Right forelimb (tissue), 1 donor: ENCODE measurements at regions not wholly inside any gene's neighbourhood (a gene's known extent, or its start where the extent isn't known, plus 50 kb on each side); places are given as distances from the start of the nearest gene placed in this dataset.

Source experiments
- DNase-seq: peaks from one replicate; pipeline ENCODE4 v3.0.0-alpha.2; 2018

- DNase-seq, result no peak
Observed at GRCh38 chr13:65488606-65489005, 1741.5 kb downstream of the PCDH9 start.

DNA sequence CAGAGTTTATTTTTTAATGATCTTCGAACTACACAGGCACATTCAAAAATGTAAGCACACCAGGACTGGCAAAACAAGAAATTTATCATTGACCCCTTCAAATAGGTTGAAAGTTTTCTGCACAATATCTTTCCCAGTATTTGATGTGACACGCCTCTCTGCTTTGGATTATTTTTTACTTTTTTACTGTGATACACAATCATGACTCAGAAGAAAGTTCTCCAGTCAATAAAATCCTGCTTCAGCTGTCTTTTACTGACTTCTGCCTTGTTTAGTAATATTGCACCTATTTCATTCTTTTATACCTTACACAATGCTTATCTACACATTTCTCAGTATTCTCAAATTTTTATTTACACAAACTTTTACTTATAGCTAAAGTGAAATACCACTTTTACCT lies 1750.4 kb downstream of the PCDH9 start:
- no peak for DNase-seq

DNA sequence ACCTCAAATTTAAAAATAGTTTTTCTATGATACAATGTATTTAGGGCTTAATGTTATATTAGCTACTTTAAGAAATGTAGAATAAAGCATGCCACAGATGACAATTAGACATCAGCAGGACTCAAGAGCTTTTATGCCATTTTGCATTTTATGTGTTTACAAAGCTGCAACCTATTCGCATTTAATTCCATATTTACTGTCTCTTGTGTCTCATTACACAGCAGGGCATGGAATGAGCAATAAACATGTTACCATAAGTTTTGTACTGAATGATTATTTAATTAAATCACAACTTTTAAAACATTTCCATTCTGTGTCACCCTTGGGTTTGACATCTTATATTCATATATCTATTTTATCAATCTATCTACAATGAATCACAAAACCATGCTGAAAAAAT lies 1756.9 kb downstream of the PCDH9 start:
- DNase-seq, result no peak

DNA sequence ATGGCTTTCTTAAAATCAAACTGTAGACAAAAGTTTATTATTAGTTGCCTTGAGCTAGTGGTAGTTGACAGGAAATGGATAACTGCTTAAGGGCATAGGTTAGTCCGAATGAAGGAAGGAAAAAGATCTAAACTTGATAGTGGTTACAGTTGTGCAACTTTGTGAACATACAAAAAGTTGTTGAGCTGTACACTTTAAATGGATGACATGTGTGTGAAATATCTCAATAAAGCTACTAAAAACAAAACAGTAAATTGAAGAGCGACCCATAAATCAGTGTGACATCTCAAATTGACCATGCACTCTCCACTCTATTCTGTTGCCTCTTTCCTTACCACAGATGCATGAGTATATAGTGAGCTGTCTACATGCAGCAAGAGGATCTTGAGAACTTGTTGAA lies 1757.8 kb downstream of the PCDH9 start:
- DNase-seq, result no peak

DNA sequence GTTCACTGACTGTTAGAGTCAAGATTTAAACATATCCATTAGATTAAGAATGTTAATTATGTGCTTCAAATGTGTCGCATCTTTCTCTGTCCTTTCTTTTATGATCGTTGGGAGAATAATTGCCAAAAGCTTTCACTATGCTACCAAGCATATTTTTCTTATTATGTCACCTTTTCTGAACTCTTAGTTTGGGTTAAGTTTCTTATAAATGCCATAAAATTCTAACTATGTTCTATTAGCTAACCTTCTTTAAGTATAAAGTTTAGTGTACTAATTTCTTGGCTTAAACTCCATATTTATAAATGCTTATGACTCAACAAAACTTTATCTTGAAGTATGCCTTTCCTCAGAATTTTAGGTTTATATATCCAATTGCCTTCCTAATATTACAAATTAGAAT lies 1759.4 kb downstream of the PCDH9 start:
- DNase-seq, result no peak

GRCh38 chr13:65468628-65469027 lies 1761.5 kb downstream of the PCDH9 start:
- no peak for DNase-seq

GRCh38 chr13:65461590-65461989 lies 1768.5 kb downstream of the PCDH9 start:
- DNase-seq, result no peak

GRCh38 chr13:65460136-65460535 lies 1770.0 kb downstream of the PCDH9 start:
- no peak for DNase-seq

- DNase-seq, result no peak
Observed at GRCh38 chr13:65456150-65456912, 1773.8 kb downstream of the PCDH9 start.

DNA sequence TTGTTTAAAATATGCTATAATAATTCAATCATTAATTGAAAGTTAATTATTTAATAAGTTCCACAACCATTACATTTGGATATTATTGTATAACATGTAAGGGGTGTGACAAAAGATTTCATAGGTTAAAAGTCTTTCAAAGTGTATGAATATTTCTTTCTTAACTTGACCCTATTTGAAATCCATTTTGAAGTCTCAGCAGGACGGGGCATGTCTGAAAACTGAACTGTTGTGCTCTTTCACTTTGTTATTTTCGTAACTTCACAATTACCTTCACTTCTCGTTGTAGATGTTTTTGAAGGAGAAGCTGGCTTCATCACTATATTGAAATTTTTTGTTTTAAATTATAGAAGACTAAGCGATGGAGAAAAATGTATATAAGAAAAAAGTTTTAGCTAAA lies 1775.7 kb downstream of the PCDH9 start:
- DNase-seq, result no peak

- DNase-seq, result no peak
Observed at GRCh38 chr13:65453982-65454381, 1776.2 kb downstream of the PCDH9 start.

- DNase-seq, result no peak
Observed at GRCh38 chr13:65445340-65445739, 1784.8 kb downstream of the PCDH9 start.

GRCh38 chr13:65435590-65435989 lies 1794.5 kb downstream of the PCDH9 start:
- DNase-seq, result no peak

GRCh38 chr13:65417953-65418352 lies 1812.2 kb downstream of the PCDH9 start:
- no peak for DNase-seq

DNA sequence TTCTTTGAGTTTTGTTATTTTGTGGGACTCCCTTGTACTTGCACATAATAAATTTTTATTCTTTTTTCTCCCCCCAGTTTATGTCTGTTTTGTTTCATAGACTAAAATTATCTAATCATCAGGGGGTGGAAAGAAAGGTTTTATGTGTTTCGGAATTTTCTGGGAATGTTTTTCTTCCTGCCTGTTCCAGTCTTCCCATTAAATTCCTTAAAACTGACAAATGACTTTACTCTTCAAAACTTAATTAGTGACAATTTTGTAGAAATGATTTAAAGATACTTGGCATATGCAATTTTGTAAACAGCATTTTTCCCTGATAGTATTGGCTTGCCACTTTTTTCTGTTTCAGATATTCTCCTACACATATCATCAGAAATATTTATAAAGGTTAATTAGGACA lies 1813.4 kb downstream of the PCDH9 start:
- no peak for DNase-seq

DNA sequence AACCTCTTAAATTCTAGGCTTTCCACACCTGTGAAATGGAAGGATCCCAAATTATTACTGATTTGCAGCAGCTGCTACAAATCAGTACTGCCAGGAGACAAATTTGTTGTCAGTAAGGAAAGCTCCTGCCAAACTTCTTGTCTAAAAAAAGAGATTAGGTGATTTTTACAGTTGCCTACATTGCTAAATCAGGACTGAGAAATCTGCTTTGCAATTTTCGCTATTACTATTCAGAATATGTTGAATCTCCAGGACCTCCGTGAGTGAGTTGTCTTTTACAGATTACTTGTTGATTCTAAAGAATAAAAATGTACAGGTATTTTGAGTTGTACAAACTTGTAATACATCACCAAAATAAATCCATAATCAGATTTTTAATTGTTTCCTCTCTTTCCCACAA lies 1815.9 kb downstream of the PCDH9 start:
- no peak for DNase-seq

- no peak for DNase-seq
Observed at GRCh38 chr13:65411521-65411920, 1818.6 kb downstream of the PCDH9 start.

DNA sequence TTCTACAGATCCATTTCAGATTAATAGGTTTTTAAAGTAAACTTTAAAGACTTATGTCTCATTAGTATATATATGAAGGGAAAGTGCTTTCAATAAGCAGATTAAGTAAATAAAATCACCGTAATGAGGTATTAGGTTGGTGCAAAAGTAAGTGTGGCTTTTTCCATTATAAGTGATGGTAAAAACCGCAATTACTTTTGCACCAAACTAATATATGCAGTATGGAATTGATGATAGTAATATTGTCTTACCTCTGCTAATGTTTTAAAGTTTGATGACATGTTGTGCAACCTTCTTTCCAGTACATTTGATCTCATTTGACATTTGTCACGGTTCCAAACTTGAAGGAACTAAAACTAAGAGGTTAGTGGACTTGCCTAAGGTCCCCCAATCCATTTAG lies 1819.3 kb downstream of the PCDH9 start:
- DNase-seq, result no peak

DNA sequence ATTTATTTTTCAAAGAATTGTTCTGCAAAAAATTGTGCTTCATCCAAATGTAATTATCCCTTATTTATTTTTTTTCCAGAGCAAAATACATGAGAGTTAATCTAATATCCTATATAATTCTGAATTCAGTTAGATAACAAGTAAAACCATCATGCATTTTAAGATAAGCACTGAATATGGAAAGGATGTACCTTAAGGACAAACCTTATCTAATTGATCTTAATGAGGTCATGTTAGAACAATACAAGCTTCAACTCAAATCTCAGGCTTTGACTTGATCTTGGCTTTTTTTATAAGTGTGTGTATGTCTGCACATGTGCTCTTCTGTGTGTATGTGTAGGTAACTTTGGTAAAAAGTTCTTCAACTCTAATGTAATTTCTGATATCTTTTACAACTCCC lies 1828.8 kb downstream of the PCDH9 start:
- no peak for DNase-seq

- DNase-seq, result no peak
Observed at GRCh38 chr13:65400702-65401101, 1829.4 kb downstream of the PCDH9 start.

- DNase-seq, result no peak
Observed at GRCh38 chr13:65387743-65388347, 1842.3 kb downstream of the PCDH9 start.

GRCh38 chr13:65378943-65379519 lies 1851.1 kb downstream of the PCDH9 start:
- DNase-seq, result no peak

DNA sequence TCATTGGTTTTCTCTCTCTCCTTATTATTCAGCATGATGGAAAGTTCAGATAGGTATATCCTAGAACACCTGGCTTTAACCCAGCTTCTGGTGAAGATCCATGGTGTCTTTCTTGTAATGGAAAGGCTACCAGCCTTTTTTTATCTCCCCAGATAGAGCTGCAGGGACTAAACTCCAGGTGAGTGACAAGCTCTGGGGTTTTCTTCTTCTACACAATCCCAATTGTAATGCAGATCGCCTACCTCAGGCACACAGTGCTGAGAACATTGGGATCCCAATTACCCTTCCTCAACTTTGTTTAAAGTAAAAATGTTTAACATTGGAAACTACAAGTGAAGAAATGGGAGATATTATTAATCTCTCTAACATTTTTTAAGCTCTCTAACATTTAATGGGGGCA lies 1851.7 kb downstream of the PCDH9 start:
- no peak for DNase-seq

- no peak for DNase-seq
Observed at GRCh38 chr13:65368832-65369231, 1861.3 kb downstream of the PCDH9 start.

GRCh38 chr13:65353951-65354350 lies 1876.2 kb downstream of the PCDH9 start:
- no peak for DNase-seq
